A673 (cell line): ENCODE measurements at regions not wholly inside any gene's neighbourhood (a gene's known extent, or its start where the extent isn't known, plus 50 kb on each side); places are given as distances from the start of the nearest gene placed in this dataset.

Experiments
- BruUV-seq: library from RNA; stranded (reverse); fragments of 400-500 nt; replicated peaks from 2 replicates; lab custom pipeline; 2021; lab: Mats Ljungman, UMichigan
- CTCF ChIA-PET: fragments of 300-600 bp; sonication (Branson Sonifier 250); formaldehyde crosslinking; loops from one replicate; lab custom pipeline; 2022; ENCODE audit warnings: antibody characterized with exemption; lab: Charles Lee
- POLR2A ChIA-PET: fragments of 300-600 bp; sonication (Branson Sonifier 250); formaldehyde crosslinking; loops from one replicate; lab custom pipeline; 2022; ENCODE audit warnings: antibody characterized with exemption; ENCODE audit not compliant: low non-redundant PET; lab: Charles Lee
- DNase-seq: peaks from one replicate; pipeline ENCODE4 v3.0.0-alpha.2; 2015; ENCODE audit warnings: low spot score
- H3K27ac ChIP-seq: fragments of 200-600 bp; sonication (generic); 2 replicates; pipeline ENCODE4 v1.5.1; 2016; ENCODE audit warnings: mixed run types, low read depth, mild to moderate bottlenecking, mixed read lengths, antibody characterized with exemption, low read length; ENCODE audit not compliant: poor library complexity, severe bottlenecking
- H3K27me3 ChIP-seq: fragments of 200-600 bp; sonication (generic); replicated peaks from 2 replicates; pipeline ENCODE4 v1.6.1; 2017; ENCODE audit warnings: mixed run types, low read depth, mild to moderate bottlenecking, mixed read lengths, antibody characterized with exemption, low read length; ENCODE audit not compliant: insufficient read depth, poor library complexity
- H3K36me3 ChIP-seq: fragments of 200-600 bp; sonication (generic); 2 replicates; pipeline ENCODE4 v1.6.1; 2016; ENCODE audit warnings: mixed run types, mild to moderate bottlenecking, mixed read lengths, antibody characterized with exemption, low read length; ENCODE audit not compliant: insufficient read depth, poor library complexity, severe bottlenecking
- H3K4me1 ChIP-seq: fragments of 200-600 bp; sonication (generic); 2 replicates; pipeline ENCODE4 v1.6.1; 2017; ENCODE audit warnings: mixed run types, mild to moderate bottlenecking, mixed read lengths, antibody characterized with exemption, low read length; ENCODE audit not compliant: insufficient read depth, poor library complexity, severe bottlenecking
- H3K4me3 ChIP-seq: fragments of 200-600 bp; sonication (generic); 2 replicates; pipeline ENCODE4 v1.5.1; 2016; ENCODE audit warnings: low read depth, mixed run types, mild to moderate bottlenecking, mixed read lengths, low read length; ENCODE audit not compliant: poor library complexity, severe bottlenecking
- H3K9me3 ChIP-seq: fragments of 200-600 bp; sonication (generic); 2 replicates; pipeline ENCODE4 v1.6.1; 2016; ENCODE audit warnings: mixed run types, low read depth, mild to moderate bottlenecking, mixed read lengths, antibody characterized with exemption, low read length; ENCODE audit not compliant: poor library complexity, severe bottlenecking
- CTCF ChIP-seq: fragments of 300-800, 200-600 bp; sonication (generic); conservative IDR thresholded peaks from 2 replicates; pipeline ENCODE4 v1.5.1; 2017; ENCODE audit warnings: low read depth, mild to moderate bottlenecking, antibody characterized with exemption, low read length, moderate library complexity, mixed read lengths
- EZH2 ChIP-seq: fragments of 200-600 bp; sonication (generic); IDR thresholded peaks from 2 replicates; pipeline ENCODE4 v1.6.1; 2017; ENCODE audit warnings: borderline replicate concordance, low read depth, mild to moderate bottlenecking, mixed read lengths, antibody characterized with exemption, low read length; ENCODE audit not compliant: poor library complexity, severe bottlenecking
- intact Hi-C: fragments of 100-400 bp; cut with micrococcal nuclease; formaldehyde crosslinking; loops from one replicate; pipeline ENCODE4 v1.10.0; 2022; ENCODE audit not compliant: unreplicated experiment

GRCh38 chr3:82791241-82791640, 1029.8 kb upstream of the GBE1 start:
- Histone ChIP-seq H3K27me3 (no peaks in the 10 kb centered on the region), H3K9me3 (peaks cover 6% of the 10 kb centered on the region), H3K4me1 (no peaks in the 10 kb centered on the region), H3K36me3 (no peaks in the 10 kb centered on the region), H3K4me3 (no peak overlapping the region), H3K27ac (no peak overlapping the region)
- no peak for TF ChIP-seq EZH2
- no peak for TF ChIP-seq CTCF
- no peak for DNase-seq
- no TSS peak for BruUV-seq
- POLR2A ChIA-PET = no interaction called here
- intact Hi-C loops = no loop called here
- CTCF ChIA-PET = no interaction called here

- ChIA-PET POLR2A (no interaction called here), CTCF (no interaction called here)
- DNase-seq = no peak
- H3K27me3 ChIP-seq = no peaks in the 10 kb centered on the region
- no peak overlapping the region for H3K4me3 ChIP-seq
- no peak for TF ChIP-seq CTCF
- no peak for TF ChIP-seq EZH2
- intact Hi-C loops = no loop called here
- no peaks in the 10 kb centered on the region for H3K36me3 ChIP-seq
- no peak overlapping the region for H3K27ac ChIP-seq
- peaks cover 6% of the 10 kb centered on the region for H3K9me3 ChIP-seq
- BruUV-seq = no TSS peak
- H3K4me1 ChIP-seq = no peaks in the 10 kb centered on the region
Observed at GRCh38 chr3:82790307-82791097, 1029.1 kb upstream of the GBE1 start.

GRCh38 chr3:82783194-82783593, 1021.7 kb upstream of the GBE1 start:
- CTCF ChIA-PET = no interaction called here
- Histone ChIP-seq H3K27ac (no peak overlapping the region), H3K27me3 (no peaks in the 10 kb centered on the region), H3K36me3 (no peaks in the 10 kb centered on the region), H3K4me1 (no peaks in the 10 kb centered on the region), H3K9me3 (no peaks in the 10 kb centered on the region), H3K4me3 (no peak overlapping the region)
- intact Hi-C loops = no loop called here
- BruUV-seq = no TSS peak
- DNase-seq = no peak
- POLR2A ChIA-PET = no interaction called here
- TF ChIP-seq CTCF = no peak
- TF ChIP-seq EZH2 = no peak
